ENCODE measurements at regions not wholly inside any gene's neighbourhood (a gene's known extent, or its start where the extent isn't known, plus 50 kb on each side); places are given as distances from the start of the nearest gene placed in this dataset.

GRCh38 chr1:222301652-222302051 is 246.3 kb downstream of the HHIPL2 start:
- DNase-seq (ENCODE audit: low read depth in 3 of 3, low spot score in 2 of 3): no peak

GRCh38 chr1:222299524-222299923 is 248.4 kb downstream of the HHIPL2 start:
- DNase-seq (ENCODE audit: low read depth in 3 of 3, low spot score in 2 of 3): no peak

- no peak for DNase-seq (ENCODE audit: low read depth in 3 of 3, low spot score in 2 of 3)
Observed at GRCh38 chr1:222290866-222291265, 257.0 kb downstream of the HHIPL2 start.

GRCh38 chr1:222288053-222288452 is 259.9 kb downstream of the HHIPL2 start:
- no peak for DNase-seq (ENCODE audit: low read depth in 3 of 3, low spot score in 2 of 3)

GRCh38 chr1:222286011-222286410 is 261.9 kb downstream of the HHIPL2 start:
- no peak for DNase-seq (ENCODE audit: low read depth in 3 of 3, low spot score in 2 of 3)

GRCh38 chr1:222285526-222285925 is 262.4 kb downstream of the HHIPL2 start:
- DNase-seq (ENCODE audit: low read depth in 3 of 3, low spot score in 2 of 3): no peak

- DNase-seq (ENCODE audit: low read depth in 3 of 3, low spot score in 2 of 3): no peak
Observed at GRCh38 chr1:222284466-222284865, 263.4 kb downstream of the HHIPL2 start.

- DNase-seq (ENCODE audit: low read depth in 3 of 3, low spot score in 2 of 3): no peak
Observed at GRCh38 chr1:222283147-222283768, 264.6 kb downstream of the HHIPL2 start.

- no peak for DNase-seq (ENCODE audit: low read depth in 3 of 3, low spot score in 2 of 3)
Observed at GRCh38 chr1:222279591-222279990, 268.3 kb downstream of the HHIPL2 start.

- no peak for DNase-seq (ENCODE audit: low read depth in 3 of 3, low spot score in 2 of 3)
Observed at GRCh38 chr1:222278501-222278900, 269.4 kb downstream of the HHIPL2 start.

- no peak for DNase-seq (ENCODE audit: low read depth in 3 of 3, low spot score in 2 of 3)
Observed at GRCh38 chr1:222275729-222276465, 272.0 kb downstream of the HHIPL2 start.

GRCh38 chr1:222275001-222275728 is 272.7 kb downstream of the HHIPL2 start:
- DNase-seq (ENCODE audit: low read depth in 3 of 3, low spot score in 2 of 3): no peak

- DNase-seq (ENCODE audit: low read depth in 3 of 3, low spot score in 2 of 3): no peak
Observed at GRCh38 chr1:222266223-222267196, 281.4 kb downstream of the HHIPL2 start.

- no peak for DNase-seq (ENCODE audit: low read depth in 3 of 3, low spot score in 2 of 3)
Observed at GRCh38 chr1:222263791-222264190, 284.1 kb downstream of the HHIPL2 start.

- DNase-seq (ENCODE audit: low read depth in 3 of 3, low spot score in 2 of 3): no peak
Observed at GRCh38 chr1:222257027-222257426, 290.9 kb downstream of the HHIPL2 start.

GRCh38 chr1:222256058-222256457 is 291.8 kb downstream of the HHIPL2 start:
- DNase-seq (ENCODE audit: low read depth in 3 of 3, low spot score in 2 of 3): no peak

- no peak for DNase-seq (ENCODE audit: low read depth in 3 of 3, low spot score in 2 of 3)
Observed at GRCh38 chr1:222252788-222253187, 295.1 kb downstream of the HHIPL2 start.

- no peak for DNase-seq (ENCODE audit: low read depth in 3 of 3, low spot score in 2 of 3)
Observed at GRCh38 chr1:222251847-222252246, 296.1 kb downstream of the HHIPL2 start.

GRCh38 chr1:222250376-222250775 is 297.5 kb downstream of the HHIPL2 start:
- DNase-seq (ENCODE audit: low read depth in 3 of 3, low spot score in 2 of 3): no peak

GRCh38 chr1:222247811-222248310 is 300.0 kb downstream of the HHIPL2 start:
- no peak for DNase-seq (ENCODE audit: low read depth in 3 of 3, low spot score in 2 of 3)

Measured in right renal cortex interstitium (tissue), 3 donors.